Gastrocnemius medialis (tissue), 4 donors: ENCODE measurements at regions not wholly inside any gene's neighbourhood (a gene's known extent, or its start where the extent isn't known, plus 50 kb on each side); places are given as distances from the start of the nearest gene placed in this dataset.

Source experiments
- CTCF ChIP-seq, 5 experiments: fragments of 450-650 bp in 3 of 5; fragments of 200-600 bp in 2 of 5; sonication (generic) in 2 of 5; IDR thresholded peaks in 4 of 5; conservative IDR thresholded peaks in 1 of 5; 1 replicate in 4 of 5; 2 replicates in 1 of 5; pipeline ENCODE4 v1.5.1; 2016 to 2019; ENCODE audit warnings: antibody characterized with exemption in 5 of 5, mild to moderate bottlenecking in 3 of 5, moderate library complexity in 3 of 5
- POLR2A ChIP-seq, 2 donors: fragments of 450-650 bp; IDR thresholded peaks; one replicate each; pipeline ENCODE4 v1.6.1; 2017; ENCODE audit warnings: antibody characterized with exemption in 2 of 2, mild to moderate bottlenecking in 2 of 2, moderate library complexity in 2 of 2

GRCh38 chr2:12087671-12088380, 341.4 kb downstream of the LPIN1 start:
- TF ChIP-seq POLR2A (IDR thresholded peaks at IDR 0.05) (no peak), CTCF (IDR thresholded peaks at IDR 0.05 in 4 of 5, conservative IDR thresholded peaks at IDR 0.05 in 1 of 5) (no peak)
